A549 (cell line): ENCODE measurements at regions not wholly inside any gene's neighbourhood (a gene's known extent, or its start where the extent isn't known, plus 50 kb on each side); places are given as distances from the start of the nearest gene placed in this dataset.

ENCODE experiments used
- CTCF ChIP-seq: fragments of >200 bp; sonication (Bioruptor Twin); formaldehyde crosslinking; IDR thresholded peaks from 3 replicates; pipeline ENCODE4 v1.5.1; 2016
- EP300 ChIP-seq, 2 experiments: fragments of >200 bp; sonication (Bioruptor Twin); formaldehyde crosslinking; IDR thresholded peaks; 2 replicates in 1 of 2; 3 replicates in 1 of 2; pipeline ENCODE4 v1.6.1; 2016 to 2017
- FOSL2 ChIP-seq, 2 experiments: fragments of 450-650 bp in 1 of 2; fragments of >200 bp in 1 of 2; sonication (Bioruptor Twin) in 1 of 2; formaldehyde crosslinking; IDR thresholded peaks; 2 replicates each; pipeline versions ENCODE4 v1.5.0 to v1.6.1; 2016 to 2020; ENCODE audit warnings: mild to moderate bottlenecking in 1 of 2, moderate library complexity in 1 of 2
- MYC ChIP-seq: IDR thresholded peaks from 2 replicates; pipeline ENCODE4 v1.6.1; 2012; ENCODE audit warnings: mild to moderate bottlenecking, inconsistent platforms, low read length, improper control_type of control experiment, borderline replicate concordance
- PBX3 ChIP-seq: IDR thresholded peaks from 2 replicates; pipeline ENCODE4 v1.6.1; 2012
- POLR2A ChIP-seq: IDR thresholded peaks from 2 replicates; pipeline ENCODE4 v1.6.1; 2012; ENCODE audit warnings: mild to moderate bottlenecking, low read length
- RAD21 ChIP-seq, 2 experiments: fragments of >200 bp in 1 of 2; sonication (Bioruptor Twin) in 1 of 2; formaldehyde crosslinking in 1 of 2; IDR thresholded peaks in 1 of 2; conservative IDR thresholded peaks in 1 of 2; 2 replicates in 1 of 2; 3 replicates in 1 of 2; pipeline ENCODE4 v1.6.1; 2012 to 2018; ENCODE audit warnings: inconsistent platforms in 1 of 2
- SMC3 ChIP-seq: fragments of >200 bp; sonication (Bioruptor Twin); formaldehyde crosslinking; IDR thresholded peaks from 3 replicates; pipeline ENCODE4 v1.6.1; 2018; ENCODE audit warnings: inconsistent platforms
- SREBF2 ChIP-seq: fragments of 450-650 bp; IDR thresholded peaks from 2 replicates; pipeline ENCODE4 v1.6.1; 2014; ENCODE audit warnings: mild to moderate bottlenecking, moderate library complexity
- USF2 ChIP-seq: fragments of 450-650 bp; IDR thresholded peaks from 2 replicates; pipeline ENCODE4 v1.6.1; 2014; ENCODE audit warnings: antibody characterized with exemption

GRCh38 chr2:234378440-234378839 lies 118.4 kb downstream of the ARL4C start:
- TF ChIP-seq CTCF (no peak), POLR2A (no peak), RAD21 (conservative IDR thresholded peaks at IDR 0.05 in 1 of 2, IDR thresholded peaks at IDR 0.05 in 1 of 2) (no peak), USF2 (no peak), PBX3 (no peak), MYC (no peak), EP300 (IDR thresholded peaks at IDR 0.05) (no peak), SREBF2 (no peak), SMC3 (no peak), FOSL2 (IDR thresholded peaks at IDR 0.05) (no peak), FOSL2 (CRISPR knock-in tag; IDR thresholded peaks at IDR 0.05) (no peak)
